Upper lobe of left lung (tissue), 4 donors: ENCODE measurements at regions not wholly inside any gene's neighbourhood (a gene's known extent, or its start where the extent isn't known, plus 50 kb on each side); places are given as distances from the start of the nearest gene placed in this dataset.

Source experiments
- EP300 ChIP-seq, 4 donors: sonication (generic); formaldehyde crosslinking; IDR thresholded peaks; one replicate each; pipeline ENCODE4 v1.5.1; 2017; ENCODE audit warnings: antibody characterized with exemption in 4 of 4, control low read depth in 2 of 4
- POLR2A ChIP-seq, 4 donors: fragments of 450-650 bp; IDR thresholded peaks; one replicate each; pipeline ENCODE4 v1.5.1; 2016 to 2017; ENCODE audit warnings: antibody characterized with exemption in 4 of 4, mild to moderate bottlenecking in 2 of 4
- POLR2AphosphoS5 ChIP-seq, 2 donors: sonication (generic); formaldehyde crosslinking; IDR thresholded peaks; one replicate each; pipeline ENCODE4 v1.5.1; 2017; ENCODE audit warnings: antibody characterized with exemption in 2 of 2
- TF ChIP-seq, protein P1 (sequence below), 6 experiments: fragments of 450-650 bp in 4 of 6; fragments of 200-600 bp in 2 of 6; sonication (generic) in 2 of 6; IDR thresholded peaks; one replicate each; pipeline ENCODE4 v1.5.1; 2016 to 2019; ENCODE audit warnings: antibody characterized with exemption in 6 of 6

DNA sequence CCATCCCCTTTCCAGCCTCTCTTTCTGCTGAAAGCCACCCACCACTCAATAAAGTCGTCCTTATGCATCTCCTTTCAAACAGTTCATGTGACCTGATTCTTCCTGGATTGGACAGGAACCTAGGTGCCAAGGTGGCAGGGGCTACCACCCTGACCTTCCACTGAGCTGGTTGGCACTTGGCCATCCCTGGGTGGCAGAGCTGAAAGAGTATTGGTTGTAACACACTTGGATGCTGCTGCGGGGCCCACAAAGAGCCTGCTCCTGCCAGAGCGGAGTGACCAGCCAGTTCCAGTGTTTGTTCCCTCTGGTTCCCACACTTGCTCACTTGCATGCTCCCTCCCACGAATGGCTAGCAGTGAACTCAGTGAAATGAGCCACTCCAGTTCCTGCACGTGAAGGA lies 57.2 kb upstream of the OR4C15 start:
- TF ChIP-seq EP300 (IDR thresholded peaks at IDR 0.05), result no peak
- TF ChIP-seq POLR2A (IDR thresholded peaks at IDR 0.05), result no peak
- TF ChIP-seq, protein P1, sequence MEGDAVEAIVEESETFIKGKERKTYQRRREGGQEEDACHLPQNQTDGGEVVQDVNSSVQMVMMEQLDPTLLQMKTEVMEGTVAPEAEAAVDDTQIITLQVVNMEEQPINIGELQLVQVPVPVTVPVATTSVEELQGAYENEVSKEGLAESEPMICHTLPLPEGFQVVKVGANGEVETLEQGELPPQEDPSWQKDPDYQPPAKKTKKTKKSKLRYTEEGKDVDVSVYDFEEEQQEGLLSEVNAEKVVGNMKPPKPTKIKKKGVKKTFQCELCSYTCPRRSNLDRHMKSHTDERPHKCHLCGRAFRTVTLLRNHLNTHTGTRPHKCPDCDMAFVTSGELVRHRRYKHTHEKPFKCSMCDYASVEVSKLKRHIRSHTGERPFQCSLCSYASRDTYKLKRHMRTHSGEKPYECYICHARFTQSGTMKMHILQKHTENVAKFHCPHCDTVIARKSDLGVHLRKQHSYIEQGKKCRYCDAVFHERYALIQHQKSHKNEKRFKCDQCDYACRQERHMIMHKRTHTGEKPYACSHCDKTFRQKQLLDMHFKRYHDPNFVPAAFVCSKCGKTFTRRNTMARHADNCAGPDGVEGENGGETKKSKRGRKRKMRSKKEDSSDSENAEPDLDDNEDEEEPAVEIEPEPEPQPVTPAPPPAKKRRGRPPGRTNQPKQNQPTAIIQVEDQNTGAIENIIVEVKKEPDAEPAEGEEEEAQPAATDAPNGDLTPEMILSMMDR (IDR thresholded peaks at IDR 0.05), result no peak
- no peak for TF ChIP-seq POLR2AphosphoS5 (IDR thresholded peaks at IDR 0.05)
